GM23338 (cell line): ENCODE measurements at regions not wholly inside any gene's neighbourhood (a gene's known extent, or its start where the extent isn't known, plus 50 kb on each side); places are given as distances from the start of the nearest gene placed in this dataset.

Source experiments
- ATAC-seq: fragments of 200-7000 bp; cut with Tn5 transposase; 3 replicates; pipeline ENCODE4 v1.9.1; 2020
- DNase-seq: peaks from one replicate; pipeline ENCODE4 v3.0.0-alpha.2; 2015; ENCODE audit warnings: low spot score
- H2AFZ ChIP-seq: fragments of 200-600 bp; sonication (generic); 2 replicates; pipeline ENCODE4 v1.8.0; 2016; ENCODE audit warnings: antibody characterized with exemption, mild to moderate bottlenecking, moderate library complexity
- H3F3A ChIP-seq: fragments of 200-600 bp; sonication (generic); replicated peaks from 2 replicates; pipeline ENCODE4 v1.8.0; 2017; ENCODE audit warnings: antibody characterized with exemption, mixed run types, low read depth
- H3K27ac ChIP-seq: fragments of 200-600 bp; sonication (generic); 2 replicates; pipeline ENCODE4 v1.6.1; 2016; ENCODE audit warnings: low read depth
- H3K27me3 ChIP-seq: fragments of 200-600 bp; sonication (generic); 2 replicates; pipeline ENCODE4 v1.8.0; 2016; ENCODE audit warnings: mild to moderate bottlenecking, mixed run types, moderate library complexity; ENCODE audit not compliant: insufficient read depth
- H3K36me3 ChIP-seq: fragments of 200-600 bp; sonication (generic); 2 replicates; pipeline ENCODE4 v1.8.0; 2016; ENCODE audit warnings: mild to moderate bottlenecking; ENCODE audit not compliant: insufficient read depth
- H3K4me1 ChIP-seq: fragments of 200-600 bp; sonication (generic); 2 replicates; pipeline ENCODE4 v1.8.0; 2016; ENCODE audit warnings: mild to moderate bottlenecking, moderate library complexity; ENCODE audit not compliant: insufficient read depth
- H3K4me2 ChIP-seq: fragments of 200-600 bp; sonication (generic); 2 replicates; pipeline ENCODE4 v1.7.1; 2017; ENCODE audit warnings: mixed run types
- H3K4me3 ChIP-seq: fragments of 200-600 bp; sonication (generic); 2 replicates; pipeline ENCODE4 v1.6.1; 2016; ENCODE audit warnings: mixed run types
- H3K79me2 ChIP-seq: fragments of 200-600 bp; sonication (generic); replicated peaks from 2 replicates; pipeline ENCODE4 v1.8.0; 2017; ENCODE audit warnings: mild to moderate bottlenecking; ENCODE audit not compliant: insufficient read depth
- H3K9me2 ChIP-seq: fragments of 200-600 bp; sonication (generic); 2 replicates; pipeline ENCODE4 v1.8.0; 2017; ENCODE audit not compliant: insufficient read depth
- H4K20me1 ChIP-seq: fragments of 200-600 bp; sonication (generic); replicated peaks from 2 replicates; pipeline ENCODE4 v1.8.0; 2017; ENCODE audit warnings: mild to moderate bottlenecking; ENCODE audit not compliant: insufficient read depth
- H3K27ac Mint-ChIP-seq: 2 replicates; pipeline ENCODE4 v1.8.0; 2020; ENCODE audit warnings: inconsistent platforms, mild to moderate bottlenecking, moderate library complexity, mixed read lengths
- H3K27me3 Mint-ChIP-seq: 3 replicates; pipeline ENCODE4 v1.8.0; 2022; ENCODE audit warnings: low read depth, mild to moderate bottlenecking, moderate library complexity, mixed read lengths, inconsistent platforms; ENCODE audit not compliant: insufficient read depth, poor library complexity
- H3K36me3 Mint-ChIP-seq: 3 replicates; pipeline ENCODE4 v1.8.0; 2021; ENCODE audit warnings: low read depth, mild to moderate bottlenecking, inconsistent platforms, moderate library complexity, mixed read lengths
- H3K4me1 Mint-ChIP-seq: 3 replicates; pipeline ENCODE4 v1.8.0; 2020; ENCODE audit warnings: mild to moderate bottlenecking, inconsistent platforms, mixed read lengths
- H3K4me3 Mint-ChIP-seq: 3 replicates; pipeline ENCODE4 v1.8.0; 2021; ENCODE audit warnings: moderate library complexity, mild to moderate bottlenecking, inconsistent platforms, mixed read lengths
- H3K9me3 Mint-ChIP-seq: 3 replicates; pipeline ENCODE4 v1.8.0; 2020; ENCODE audit warnings: moderate library complexity, mild to moderate bottlenecking, inconsistent platforms, mixed read lengths
- CREB1 ChIP-seq: fragments of 250-450 bp; sonication (Bioruptor Pico); IDR thresholded peaks from 2 replicates; pipeline ENCODE4 v1.5.0; 2020; ENCODE audit warnings: low read depth, mild to moderate bottlenecking, moderate library complexity
- CTCF ChIP-seq, 2 experiments: fragments of 200-600 bp in 1 of 2; sonication (generic) in 1 of 2; conservative IDR thresholded peaks; 2 replicates each; pipeline versions ENCODE4 v1.5.1 to v1.6.1; 2016 to 2017; ENCODE audit warnings: antibody characterized with exemption in 2 of 2, low read depth in 2 of 2, mild to moderate bottlenecking in 2 of 2, moderate library complexity in 1 of 2
- ETS1 ChIP-seq: IDR thresholded peaks from 2 replicates; pipeline ENCODE4 v1.6.1; 2016; ENCODE audit warnings: antibody characterized with exemption
- EZH2 ChIP-seq: fragments of 200-600 bp; sonication (generic); IDR thresholded peaks from one replicate; pipeline ENCODE4 v1.8.0; 2017; ENCODE audit warnings: antibody characterized with exemption, mild to moderate bottlenecking, low read depth; ENCODE audit not compliant: unreplicated experiment
- EZH2phosphoT487 ChIP-seq: fragments of 200-600 bp; sonication (generic); IDR thresholded peaks from one replicate; pipeline ENCODE4 v1.8.1; 2018; ENCODE audit warnings: antibody characterized with exemption; ENCODE audit not compliant: unreplicated experiment
- JUNB ChIP-seq: IDR thresholded peaks from one replicate; pipeline ENCODE4 v1.6.1; 2016; ENCODE audit warnings: antibody characterized with exemption; ENCODE audit not compliant: unreplicated experiment
- NANOG ChIP-seq: IDR thresholded peaks from 2 replicates; pipeline ENCODE4 v1.6.1; 2016; ENCODE audit warnings: antibody characterized with exemption, borderline replicate concordance
- POLR2AphosphoS5 ChIP-seq: IDR thresholded peaks from 2 replicates; pipeline ENCODE4 v1.6.1; 2016; ENCODE audit warnings: antibody characterized with exemption, low read depth
- REST ChIP-seq: IDR thresholded peaks from one replicate; pipeline ENCODE4 v1.6.1; 2018; ENCODE audit warnings: antibody characterized with exemption; ENCODE audit not compliant: unreplicated experiment
- STAT1 ChIP-seq: IDR thresholded peaks from one replicate; pipeline ENCODE4 v1.6.1; 2016; ENCODE audit warnings: antibody characterized with exemption; ENCODE audit not compliant: unreplicated experiment
- ZNF114 ChIP-seq: fragments of 250-450 bp; sonication (Bioruptor Pico); IDR thresholded peaks from 2 replicates; pipeline ENCODE4 v1.5.0; 2020; ENCODE audit warnings: mild to moderate bottlenecking, moderate library complexity
- ZNF331 ChIP-seq: fragments of 250-450 bp; sonication (Bioruptor Pico); IDR thresholded peaks from 2 replicates; pipeline ENCODE4 v1.5.0; 2020; ENCODE audit warnings: low read depth, mild to moderate bottlenecking, moderate library complexity

GRCh38 chr2:128715360-128715759 lies 396.7 kb upstream of the HS6ST1 start (continued):
- TF ChIP-seq REST (no peak), ZNF331 (CRISPR knock-in tag) (no peak)

- no peaks in the 10 kb centered on the region for H3K36me3 Mint-ChIP-seq
- no peaks in the 10 kb centered on the region for H3F3A ChIP-seq
- H3K27me3 Mint-ChIP-seq, result no peaks in the 10 kb centered on the region
- DNase-seq (no peak), ATAC-seq (no peak)
- H3K4me1 ChIP-seq, result no peaks in the 10 kb centered on the region
- 0 out of 3 replicates have a peak, but pooled peaks cover 3% of the 10 kb centered on the region for H3K9me3 Mint-ChIP-seq
- H3K27ac ChIP-seq, result no peak overlapping the region
- no peaks in the 10 kb centered on the region for H3K9me2 ChIP-seq
- no peaks in the 10 kb centered on the region for H3K36me3 ChIP-seq
- H2AFZ ChIP-seq, result no peak overlapping the region
- no peak overlapping the region for H3K4me3 Mint-ChIP-seq
- peaks cover 2% of the 10 kb centered on the region; the same call in 1 of the 3 replicates for H3K4me1 Mint-ChIP-seq
- H3K4me2 ChIP-seq, result no peak overlapping the region
- no peaks in the 10 kb centered on the region for H3K27me3 ChIP-seq
- H3K27ac Mint-ChIP-seq, result no peak overlapping the region
- no peak overlapping the region for H3K4me3 ChIP-seq
- H4K20me1 ChIP-seq, result no peaks in the 10 kb centered on the region
- H3K79me2 ChIP-seq, result no peaks in the 10 kb centered on the region
- TF ChIP-seq EZH2phosphoT487 (no peak), NANOG (no peak), CREB1 (no peak), ZNF331 (CRISPR knock-in tag) (no peak), REST (no peak), STAT1 (no peak), POLR2AphosphoS5 (no peak), CTCF (conservative IDR thresholded peaks at IDR 0.05; ENCODE audit: low read depth in 2 of 2) (no peak), JUNB (no peak), EZH2 (no peak), ZNF114 (no peak), ETS1 (no peak)
Observed at GRCh38 chr2:128716299-128716721, 397.6 kb upstream of the HS6ST1 start.
